Activated CD8-positive, alpha-beta memory T cell treated with anti-CD3 and anti-CD28 coated beads for 1 hour (primary cell): ENCODE measurements at regions not wholly inside any gene's neighbourhood (a gene's known extent, or its start where the extent isn't known, plus 50 kb on each side); places are given as distances from the start of the nearest gene placed in this dataset.

Experiments used
- DNase-seq, 2 donors: peaks; one replicate each; pipeline ENCODE4 v3.0.0-alpha.2; 2020; ENCODE audit warnings: low read depth in 1 of 2; ENCODE audit errors: extremely low read depth in 1 of 2

- no peak for DNase-seq
Measured at GRCh38 chr16:80489173-80489572, 51.6 kb upstream of the DYNLRB2 start.

GRCh38 chr16:80488167-80488566 is 52.6 kb upstream of the DYNLRB2 start:
- no peak for DNase-seq

GRCh38 chr16:80480664-80481063 is 60.1 kb upstream of the DYNLRB2 start:
- no peak for DNase-seq

- no peak for DNase-seq
Measured at GRCh38 chr16:80477838-80478237, 63.0 kb upstream of the DYNLRB2 start.

GRCh38 chr16:80468029-80468428 is 72.8 kb upstream of the DYNLRB2 start:
- DNase-seq, result no peak

- DNase-seq, result peak in 1 of 2 donors; percentile 31
Measured at GRCh38 chr16:80466024-80466987, 74.5 kb upstream of the DYNLRB2 start.

GRCh38 chr16:80463751-80464495 is 76.9 kb upstream of the DYNLRB2 start:
- no peak for DNase-seq

- no peak for DNase-seq
Measured at GRCh38 chr16:80463326-80463725, 77.5 kb upstream of the DYNLRB2 start.

GRCh38 chr16:80462917-80463316 is 77.9 kb upstream of the DYNLRB2 start:
- no peak for DNase-seq

- DNase-seq, result no peak
Measured at GRCh38 chr16:80460988-80461387, 79.8 kb upstream of the DYNLRB2 start.

- no peak for DNase-seq
Measured at GRCh38 chr16:80459966-80460365, 80.8 kb upstream of the DYNLRB2 start.

GRCh38 chr16:80459331-80459777 is 81.4 kb upstream of the DYNLRB2 start:
- DNase-seq, result no peak

GRCh38 chr16:80457871-80458270 is 82.9 kb upstream of the DYNLRB2 start:
- no peak for DNase-seq

- no peak for DNase-seq
Measured at GRCh38 chr16:80454802-80455201, 86.0 kb upstream of the DYNLRB2 start.

- DNase-seq, result no peak
Measured at GRCh38 chr16:80449392-80449791, 91.4 kb upstream of the DYNLRB2 start.

GRCh38 chr16:80447241-80447640 is 93.6 kb upstream of the DYNLRB2 start:
- no peak for DNase-seq

- DNase-seq, result no peak
Measured at GRCh38 chr16:80442779-80443178, 98.0 kb upstream of the DYNLRB2 start.

- no peak for DNase-seq
Measured at GRCh38 chr16:80441935-80442334, 98.9 kb upstream of the DYNLRB2 start.

GRCh38 chr16:80440667-80441066 is 100.1 kb upstream of the DYNLRB2 start:
- no peak for DNase-seq

GRCh38 chr16:80437707-80438106 is 103.1 kb upstream of the DYNLRB2 start:
- no peak for DNase-seq

- no peak for DNase-seq
Measured at GRCh38 chr16:80436510-80436909, 104.3 kb upstream of the DYNLRB2 start.

GRCh38 chr16:80433623-80434022 is 107.2 kb upstream of the DYNLRB2 start:
- DNase-seq, result no peak
